ENCODE measurements at regions not wholly inside any gene's neighbourhood (a gene's known extent, or its start where the extent isn't known, plus 50 kb on each side); places are given as distances from the start of the nearest gene placed in this dataset.

- H3K27ac Mint-ChIP-seq (ENCODE audit: unreplicated experiment), result peak overlapping the region; percentile 58
- peaks cover 16% of the 10 kb centered on the region for H3K4me1 Mint-ChIP-seq (ENCODE audit: low read depth, unreplicated experiment)
- H4K20me1 ChIP-seq (ENCODE audit: insufficient read depth, low read length), result no peaks in the 10 kb centered on the region
- no peaks in the 10 kb centered on the region for H3K36me3 ChIP-seq (ENCODE audit: insufficient read depth, low read length)
- peaks cover 6% of the 10 kb centered on the region for H3K4me1 ChIP-seq (ENCODE audit: insufficient read depth, low read length)
- DNase-seq (ENCODE audit: low read depth) (no peak), FAIRE-seq (no peak)
- no peak overlapping the region for H3K4me3 ChIP-seq (ENCODE audit: insufficient read depth, low read depth, low read length)
- peaks cover 1% of the 10 kb centered on the region for H3K9me3 Mint-ChIP-seq (ENCODE audit: unreplicated experiment)
- no peaks in the 10 kb centered on the region for H3K9me3 ChIP-seq (ENCODE audit: insufficient read depth, low read depth, low read length)
- TF ChIP-seq EZH2 (IDR thresholded peaks at IDR 0.05; ENCODE audit: insufficient read depth, low read length) (no peak), CTCF (IDR thresholded peaks at IDR 0.05; ENCODE audit: insufficient read depth, low read depth, low read length) (no peak)
- no peak overlapping the region for H3K4me3 Mint-ChIP-seq (ENCODE audit: unreplicated experiment)
- H3K9ac ChIP-seq (ENCODE audit: low read length), result no peak overlapping the region
- peak overlapping the region; percentile 2 for H3K27ac ChIP-seq (ENCODE audit: low read depth, low read length)
- H3K79me2 ChIP-seq (ENCODE audit: insufficient read depth, low read length), result no peaks in the 10 kb centered on the region
- H3K27me3 ChIP-seq (ENCODE audit: insufficient read depth, low read length), result no peaks in the 10 kb centered on the region
- peaks cover 2% of the 10 kb centered on the region for H3K36me3 Mint-ChIP-seq (ENCODE audit: low read depth, unreplicated experiment)
- H3K4me2 ChIP-seq (ENCODE audit: low read length), result no peak overlapping the region
- peaks cover 13% of the 10 kb centered on the region for H3K27me3 Mint-ChIP-seq (ENCODE audit: low read depth, unreplicated experiment)
- H2AFZ ChIP-seq (ENCODE audit: low read depth, low read length), result no peak overlapping the region
These were observed 126.4 kb upstream of the CDH4 start for GRCh38 chr20:61125546-61126180.

- Histone ChIP-seq H2AFZ (ENCODE audit: low read depth, low read length) (no peak overlapping the region), H3K79me2 (ENCODE audit: insufficient read depth, low read length) (no peaks in the 10 kb centered on the region), H3K4me1 (ENCODE audit: insufficient read depth, low read length) (peaks cover 6% of the 10 kb centered on the region), H3K27ac (ENCODE audit: low read depth, low read length) (peak overlapping the region; percentile 60), H3K9ac (ENCODE audit: low read length) (no peak overlapping the region), H4K20me1 (ENCODE audit: insufficient read depth, low read length) (no peaks in the 10 kb centered on the region), H3K4me2 (ENCODE audit: low read length) (no peak overlapping the region), H3K36me3 (ENCODE audit: insufficient read depth, low read length) (no peaks in the 10 kb centered on the region), H3K4me3 (ENCODE audit: insufficient read depth, low read depth, low read length) (no peak overlapping the region), H3K27me3 (ENCODE audit: insufficient read depth, low read length) (no peaks in the 10 kb centered on the region), H3K9me3 (ENCODE audit: insufficient read depth, low read depth, low read length) (no peaks in the 10 kb centered on the region)
- H3K4me3 Mint-ChIP-seq (ENCODE audit: unreplicated experiment), result no peak overlapping the region
- TF ChIP-seq EZH2 (IDR thresholded peaks at IDR 0.05; ENCODE audit: insufficient read depth, low read length), result no peak
- no peak for TF ChIP-seq CTCF (IDR thresholded peaks at IDR 0.05; ENCODE audit: insufficient read depth, low read depth, low read length)
- peaks cover 1% of the 10 kb centered on the region for H3K9me3 Mint-ChIP-seq (ENCODE audit: unreplicated experiment)
- DNase-seq (ENCODE audit: low read depth) (no peak), FAIRE-seq (no peak)
- H3K27ac Mint-ChIP-seq (ENCODE audit: unreplicated experiment), result peak overlapping the region; percentile 69
- H3K4me1 Mint-ChIP-seq (ENCODE audit: low read depth, unreplicated experiment), result peaks cover 15% of the 10 kb centered on the region
- H3K27me3 Mint-ChIP-seq (ENCODE audit: low read depth, unreplicated experiment), result peaks cover 18% of the 10 kb centered on the region
- peaks cover 2% of the 10 kb centered on the region for H3K36me3 Mint-ChIP-seq (ENCODE audit: low read depth, unreplicated experiment)
These were observed 125.5 kb upstream of the CDH4 start for GRCh38 chr20:61126369-61127195.

Data from astrocyte (in vitro differentiated cells and primary cell).